Suprapubic skin (tissue), 4 donors: ENCODE measurements at regions not wholly inside any gene's neighbourhood (a gene's known extent, or its start where the extent isn't known, plus 50 kb on each side); places are given as distances from the start of the nearest gene placed in this dataset.

Experiments used
- DNase-seq, 2 donors: peaks; one replicate each; pipeline ENCODE4 v3.0.0-alpha.2; 2019; ENCODE audit warnings: low spot score in 2 of 2
- H3K27ac ChIP-seq: fragments of 200-600 bp; sonication (generic); one replicate; pipeline ENCODE4 v1.5.1; 2019
- H3K27me3 ChIP-seq: fragments of 200-600 bp; sonication (generic); one replicate; pipeline ENCODE4 v1.5.1; 2019
- H3K36me3 ChIP-seq: fragments of 200-600 bp; sonication (generic); one replicate; pipeline ENCODE4 v1.5.1; 2019
- H3K4me1 ChIP-seq: fragments of 200-600 bp; sonication (generic); one replicate; pipeline ENCODE4 v1.5.1; 2019
- H3K4me3 ChIP-seq: fragments of 200-600 bp; sonication (generic); one replicate; pipeline ENCODE4 v1.5.1; 2019; ENCODE audit warnings: mild to moderate bottlenecking
- H3K9me3 ChIP-seq: fragments of 200-600 bp; sonication (generic); one replicate; pipeline ENCODE4 v1.5.1; 2019
- CTCF ChIP-seq, 2 donors: fragments of 200-600 bp in 1 of 2; fragments of 450-650 bp in 1 of 2; sonication (generic) in 1 of 2; IDR thresholded peaks; one replicate each; pipeline ENCODE4 v1.5.1; 2016 to 2019; ENCODE audit warnings: antibody characterized with exemption in 2 of 2, mild to moderate bottlenecking in 1 of 2, moderate library complexity in 1 of 2
- EP300 ChIP-seq: sonication (generic); formaldehyde crosslinking; IDR thresholded peaks from one replicate; pipeline ENCODE4 v1.6.1; 2017; ENCODE audit warnings: antibody characterized with exemption
- POLR2A ChIP-seq, 2 donors: fragments of 450-650 bp; IDR thresholded peaks; one replicate each; pipeline ENCODE4 v1.6.1; 2017; ENCODE audit warnings: antibody characterized with exemption in 2 of 2, mild to moderate bottlenecking in 2 of 2, moderate library complexity in 2 of 2
- POLR2AphosphoS5 ChIP-seq, 3 donors: sonication (generic); formaldehyde crosslinking; IDR thresholded peaks; one replicate each; pipeline ENCODE4 v1.6.1; 2017; ENCODE audit warnings: antibody characterized with exemption in 3 of 3
- WGBS: methylation state at CpG from one replicate; pipeline ENCODE4 v1.1.5; 2018; 5-methylcytosine and 5-hydroxymethylcytosine counted together

GRCh38 chr3:35929158-35929557 lies 289.8 kb downstream of the ARPP21 start:
- Histone ChIP-seq H3K4me3 (no peak overlapping the region), H3K36me3 (no peaks in the 10 kb centered on the region), H3K27ac (no peak overlapping the region), H3K27me3 (no peaks in the 10 kb centered on the region), H3K9me3 (no peaks in the 10 kb centered on the region), H3K4me1 (no peaks in the 10 kb centered on the region)
- TF ChIP-seq POLR2A (IDR thresholded peaks at IDR 0.05) (no peak), CTCF (IDR thresholded peaks at IDR 0.05) (no peak), POLR2AphosphoS5 (IDR thresholded peaks at IDR 0.05) (no peak), EP300 (no peak)
- WGBS, result 76% methylated on average over 3 of the region's 3 CpGs
- DNase-seq, result no peak

- Histone ChIP-seq H3K27ac (no peak overlapping the region), H3K27me3 (no peaks in the 10 kb centered on the region), H3K9me3 (no peaks in the 10 kb centered on the region), H3K4me3 (no peak overlapping the region), H3K36me3 (no peaks in the 10 kb centered on the region), H3K4me1 (no peaks in the 10 kb centered on the region)
- WGBS, result 58% methylated on average over 1 of the region's 1 CpG
- TF ChIP-seq POLR2AphosphoS5 (IDR thresholded peaks at IDR 0.05) (no peak), CTCF (IDR thresholded peaks at IDR 0.05) (no peak), POLR2A (IDR thresholded peaks at IDR 0.05) (no peak), EP300 (no peak)
- DNase-seq, result no peak
Observed at GRCh38 chr3:35931867-35932266, 292.5 kb downstream of the ARPP21 start.

- no peaks in the 10 kb centered on the region for H3K9me3 ChIP-seq
- DNase-seq, result no peak
- no peaks in the 10 kb centered on the region for H3K4me1 ChIP-seq
- no peaks in the 10 kb centered on the region for H3K36me3 ChIP-seq
- no peak overlapping the region for H3K4me3 ChIP-seq
- no peak for TF ChIP-seq POLR2A (IDR thresholded peaks at IDR 0.05)
- TF ChIP-seq EP300, result no peak
- no peak for TF ChIP-seq CTCF (IDR thresholded peaks at IDR 0.05)
- no peak for TF ChIP-seq POLR2AphosphoS5 (IDR thresholded peaks at IDR 0.05)
- no peak overlapping the region for H3K27ac ChIP-seq
- 17% methylated on average over 6 of the region's 6 CpGs for WGBS
- H3K27me3 ChIP-seq, result no peaks in the 10 kb centered on the region
Observed at GRCh38 chr3:35932995-35933394, 293.7 kb downstream of the ARPP21 start.

GRCh38 chr3:35936571-35936970 lies 297.2 kb downstream of the ARPP21 start:
- no peaks in the 10 kb centered on the region for H3K36me3 ChIP-seq
- no peaks in the 10 kb centered on the region for H3K27me3 ChIP-seq
- TF ChIP-seq POLR2A (IDR thresholded peaks at IDR 0.05) (no peak), CTCF (IDR thresholded peaks at IDR 0.05) (no peak), POLR2AphosphoS5 (IDR thresholded peaks at IDR 0.05) (no peak), EP300 (no peak)
- H3K9me3 ChIP-seq, result no peaks in the 10 kb centered on the region
- H3K27ac ChIP-seq, result no peak overlapping the region
- DNase-seq, result no peak
- no peaks in the 10 kb centered on the region for H3K4me1 ChIP-seq
- H3K4me3 ChIP-seq, result no peak overlapping the region

- H3K4me1 ChIP-seq, result no peaks in the 10 kb centered on the region
- H3K27ac ChIP-seq, result no peak overlapping the region
- no peaks in the 10 kb centered on the region for H3K36me3 ChIP-seq
- H3K9me3 ChIP-seq, result no peaks in the 10 kb centered on the region
- no peak overlapping the region for H3K4me3 ChIP-seq
- DNase-seq, result no peak
- no peaks in the 10 kb centered on the region for H3K27me3 ChIP-seq
- 92% methylated on average over 2 of the region's 2 CpGs for WGBS
- TF ChIP-seq POLR2AphosphoS5 (IDR thresholded peaks at IDR 0.05) (no peak), POLR2A (IDR thresholded peaks at IDR 0.05) (no peak), CTCF (IDR thresholded peaks at IDR 0.05) (no peak), EP300 (no peak)
Observed at GRCh38 chr3:35944926-35945710, 305.8 kb downstream of the ARPP21 start.
